GM21786 (cell line): ENCODE measurements at regions not wholly inside any gene's neighbourhood (a gene's known extent, or its start where the extent isn't known, plus 50 kb on each side); places are given as distances from the start of the nearest gene placed in this dataset.

Source experiments
- ATAC-seq: cut with Tn5 transposase; IDR thresholded peaks from one replicate; pipeline ENCODE4 v1.9.1; 2021; ENCODE audit not compliant: unreplicated experiment

DNA sequence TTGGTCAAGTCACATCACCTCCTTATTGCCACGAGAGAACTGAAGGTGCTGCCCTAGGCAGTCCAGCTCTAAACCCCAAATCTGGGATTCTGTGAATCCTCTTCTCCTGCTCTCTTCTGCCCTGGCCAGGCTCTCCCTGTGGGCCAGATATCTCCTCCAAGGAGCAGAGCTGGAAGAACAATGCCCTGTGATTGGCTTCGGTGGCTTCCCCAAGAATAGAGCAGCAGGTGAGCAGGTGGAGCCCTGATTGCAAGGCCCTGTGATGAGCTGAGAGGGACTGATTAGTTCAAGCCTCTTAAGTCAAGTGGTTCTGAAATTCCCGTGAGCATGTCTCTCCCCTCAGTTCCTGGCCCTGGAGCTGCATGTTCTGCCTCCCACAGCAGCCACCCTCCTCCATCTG is 175.3 kb upstream of the BRINP1 start:
- ATAC-seq, result no peak

DNA sequence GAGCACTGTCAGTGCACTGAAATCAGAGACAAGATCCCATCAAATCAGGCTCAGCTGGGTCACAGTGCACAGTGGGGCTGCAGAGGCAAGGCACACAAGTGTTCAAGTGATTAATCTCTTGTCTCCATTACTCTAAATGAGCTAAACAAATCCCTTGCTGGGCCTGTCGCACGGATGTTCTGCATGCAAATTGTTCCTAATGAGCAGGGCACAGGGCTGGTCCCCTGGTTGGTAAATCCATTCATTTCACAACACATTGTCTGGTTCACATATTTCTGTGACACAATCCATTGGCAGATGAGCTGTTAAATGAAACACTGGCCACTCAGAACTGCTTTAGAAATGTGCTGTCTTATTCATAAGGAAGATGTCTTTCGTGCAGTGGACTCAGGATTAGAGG is 167.9 kb upstream of the BRINP1 start:
- no peak for ATAC-seq

DNA sequence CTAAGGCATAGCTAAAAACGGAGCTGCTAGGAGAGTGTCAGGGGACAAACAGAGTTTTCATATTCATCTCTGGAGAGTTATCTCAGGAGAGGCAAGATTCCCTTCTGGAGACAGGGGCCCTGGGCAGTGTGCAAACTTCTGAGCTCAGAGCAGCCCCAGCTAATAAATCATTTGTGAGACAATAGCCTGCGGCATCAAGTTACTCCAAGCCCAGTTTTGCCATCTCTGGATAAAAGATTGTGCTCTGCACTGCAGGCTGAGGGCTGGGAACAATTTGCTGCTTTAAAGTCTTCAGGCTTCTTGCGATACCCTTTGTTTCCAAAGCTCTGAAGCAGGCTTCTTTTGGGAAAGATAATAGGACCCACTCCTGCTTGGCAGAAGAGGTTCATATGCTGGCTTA is 164.3 kb upstream of the BRINP1 start:
- no peak for ATAC-seq

DNA sequence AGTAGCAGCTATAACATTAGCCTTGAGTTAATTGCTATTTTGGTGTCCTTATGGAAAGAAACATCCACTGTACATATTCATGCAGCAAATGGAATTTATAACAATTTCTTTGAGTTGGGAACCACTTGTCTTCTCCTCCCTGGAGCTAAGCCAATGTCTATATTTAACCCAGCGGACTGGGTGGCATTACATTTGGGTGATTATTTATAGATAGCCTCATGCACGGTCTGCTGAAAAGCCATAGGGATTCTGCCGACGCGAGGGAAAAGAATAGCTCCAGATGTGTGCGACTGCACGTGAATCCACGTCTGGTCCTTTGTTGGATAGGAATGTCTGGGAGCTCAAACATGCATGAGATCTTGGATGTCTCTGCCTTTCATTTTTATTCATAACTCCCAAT is 157.5 kb upstream of the BRINP1 start:
- ATAC-seq, result no peak

DNA sequence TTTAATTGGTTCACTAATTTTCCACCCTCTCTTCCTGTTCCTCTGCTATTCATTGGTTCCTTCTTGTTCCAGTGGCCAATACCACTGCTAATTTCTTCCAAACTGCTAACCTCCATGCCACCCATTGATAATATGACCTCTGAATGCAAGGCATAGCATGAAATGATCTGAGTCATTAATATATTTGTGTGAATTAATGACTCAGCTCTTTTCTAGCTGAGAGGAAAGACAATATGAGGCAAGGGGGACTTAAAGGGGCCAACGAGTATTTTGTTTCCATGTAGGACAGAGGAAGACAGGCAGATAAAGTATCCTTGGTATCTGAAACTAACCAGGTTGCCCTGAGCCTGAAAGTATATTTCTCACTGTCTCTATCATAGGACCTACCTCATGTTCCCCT is 154.3 kb upstream of the BRINP1 start:
- no peak for ATAC-seq

DNA sequence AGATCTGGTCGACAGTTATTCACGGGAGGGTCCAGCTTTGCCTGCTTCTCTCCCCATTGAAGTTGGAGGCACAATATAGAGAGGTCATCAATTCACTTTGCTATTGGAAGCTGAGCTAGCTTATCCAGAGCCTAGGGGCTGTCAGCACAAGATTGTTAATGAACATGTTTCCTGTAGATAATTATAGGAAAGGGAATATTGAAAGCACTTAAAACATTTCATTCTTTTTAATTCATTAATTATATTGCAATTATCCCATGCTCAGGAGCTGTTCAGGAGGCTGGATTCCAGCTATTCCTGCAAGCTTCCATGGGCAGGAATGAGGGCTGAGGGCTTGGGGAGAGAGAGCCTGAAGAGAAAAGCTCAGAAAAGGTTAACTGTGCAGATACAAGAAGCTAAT is 153.1 kb upstream of the BRINP1 start:
- no peak for ATAC-seq

DNA sequence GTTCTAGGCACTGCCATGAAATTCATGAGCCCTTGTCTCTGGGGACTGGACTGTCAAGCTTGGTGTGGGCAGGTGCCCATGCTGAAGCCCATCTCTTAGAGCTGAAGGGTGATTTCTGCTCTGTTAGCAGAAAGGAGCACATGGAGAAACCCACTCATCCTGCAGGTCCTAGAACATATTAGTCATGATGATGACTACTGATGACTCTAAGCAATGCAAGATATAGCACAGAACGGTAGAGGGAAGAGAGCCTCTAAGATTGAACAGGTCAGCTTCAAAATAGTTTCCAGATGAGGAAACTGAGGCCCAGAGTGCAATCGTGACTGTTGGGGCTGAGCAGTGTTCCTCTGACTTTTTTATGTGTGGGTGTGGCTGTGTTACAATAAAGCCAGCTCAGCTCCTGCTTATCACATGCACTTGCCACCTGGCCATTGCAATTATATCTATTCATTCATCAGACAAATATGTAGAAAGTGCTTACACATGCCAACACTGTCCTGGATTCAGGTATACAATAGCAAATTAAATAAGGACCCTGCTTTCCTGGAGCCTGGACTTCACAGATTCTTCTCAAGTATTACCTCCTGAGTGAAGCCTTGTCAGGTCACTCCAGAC is 140.2 kb upstream of the BRINP1 start:
- ATAC-seq, result no peak

DNA sequence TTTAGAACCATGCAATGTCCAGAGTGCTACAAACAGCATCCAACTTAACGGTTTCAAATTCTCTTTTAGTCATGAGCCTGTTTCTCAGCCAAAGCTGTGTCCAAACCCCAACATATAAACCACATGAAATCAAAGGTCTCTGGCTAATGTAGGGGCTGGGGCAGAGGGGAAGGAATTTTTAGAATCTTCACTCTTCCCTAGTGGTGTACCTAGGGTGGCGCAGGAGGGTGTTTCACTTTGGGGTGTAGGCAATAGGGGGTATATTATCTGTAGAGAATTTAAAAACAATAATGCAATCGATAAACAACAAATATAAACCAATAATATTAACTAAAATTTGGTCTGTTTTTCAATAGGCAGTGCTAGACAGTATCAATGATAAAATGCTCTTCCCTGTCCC is 132.1 kb upstream of the BRINP1 start:
- no peak for ATAC-seq

DNA sequence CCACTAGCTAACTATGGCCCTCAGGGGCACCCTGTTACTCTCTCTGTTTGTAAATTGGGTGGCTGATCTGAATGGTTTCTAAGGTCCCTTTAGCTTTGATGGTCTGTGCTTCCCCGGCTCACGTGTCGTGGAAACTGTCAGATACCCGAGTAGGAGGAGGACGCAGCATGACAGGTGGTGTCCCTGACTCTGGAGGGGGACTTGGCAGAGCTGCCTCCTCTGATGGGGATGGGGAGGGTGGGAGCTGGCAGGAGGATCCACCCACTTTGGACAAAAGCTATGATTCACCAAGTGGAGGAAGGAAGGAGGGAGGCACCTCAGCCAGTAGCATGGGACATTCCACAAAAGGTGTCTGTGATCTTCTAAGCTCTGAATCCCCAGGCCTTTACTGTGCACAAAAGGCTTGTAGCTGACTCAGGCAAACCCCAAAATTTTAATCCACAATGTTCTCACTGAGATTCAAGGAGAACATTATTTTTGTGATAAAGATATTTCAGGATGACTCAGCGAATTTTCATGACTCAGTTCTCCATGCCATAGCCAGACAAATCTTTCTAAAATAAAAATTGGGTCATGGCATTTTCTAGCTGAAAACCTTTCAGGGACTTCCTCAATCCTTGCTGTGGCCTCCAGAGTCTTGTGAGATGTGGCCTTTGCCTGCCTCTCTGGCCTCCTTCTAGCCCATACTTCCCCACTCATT is 131.0 kb upstream of the BRINP1 start:
- ATAC-seq, result no peak

DNA sequence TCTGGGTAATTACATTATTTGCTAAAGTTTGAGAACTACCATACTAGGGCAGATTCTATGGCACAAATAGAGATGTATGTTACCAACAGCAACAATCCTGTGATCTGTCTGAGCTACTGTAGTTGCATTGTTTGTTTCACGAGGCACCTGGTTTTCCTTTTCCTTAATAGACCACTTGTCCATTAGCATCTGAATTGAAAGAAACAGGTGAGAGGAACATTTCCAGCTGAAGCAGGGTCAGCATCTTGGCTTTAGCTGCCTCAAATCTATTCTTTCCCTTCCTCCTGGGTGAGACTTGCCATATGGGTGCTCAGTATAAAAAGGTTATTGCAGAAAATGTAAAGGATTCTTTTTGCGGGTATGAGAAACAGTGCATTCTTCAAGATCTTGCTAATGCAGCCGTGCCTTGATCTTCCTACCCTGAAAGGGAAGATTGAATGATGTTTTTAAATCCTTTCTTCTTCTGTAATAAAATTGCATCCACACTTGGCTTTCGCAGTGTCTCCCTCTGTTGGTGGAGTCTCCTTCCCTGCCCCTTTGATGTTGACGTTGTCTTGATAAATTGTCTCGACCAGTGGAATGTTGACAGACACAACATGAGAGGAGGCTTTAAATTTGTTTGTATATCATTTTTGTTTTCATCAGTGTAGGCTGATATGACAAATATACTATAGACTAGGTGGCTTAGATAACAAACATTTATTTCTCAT is 118.0 kb upstream of the BRINP1 start:
- no peak for ATAC-seq

DNA sequence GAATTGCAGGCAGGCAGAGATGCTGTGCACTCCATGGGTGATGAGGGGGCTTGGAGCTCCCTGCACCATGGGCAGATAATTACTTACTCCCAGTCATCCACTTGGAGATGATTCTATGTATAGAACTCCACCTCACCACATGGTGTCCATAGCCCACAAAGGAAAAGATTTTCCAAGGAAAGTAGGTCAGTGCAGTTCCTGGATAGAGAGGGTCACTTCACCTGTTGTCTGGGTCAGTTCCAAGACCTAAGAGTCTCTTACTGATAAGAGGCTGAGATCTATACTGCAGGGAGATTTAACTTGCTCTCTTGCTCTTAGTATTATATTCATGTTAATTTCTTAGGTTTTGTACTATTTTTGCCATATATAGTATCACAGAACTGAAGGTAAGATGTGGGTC is 113.9 kb upstream of the BRINP1 start:
- ATAC-seq, result no peak

DNA sequence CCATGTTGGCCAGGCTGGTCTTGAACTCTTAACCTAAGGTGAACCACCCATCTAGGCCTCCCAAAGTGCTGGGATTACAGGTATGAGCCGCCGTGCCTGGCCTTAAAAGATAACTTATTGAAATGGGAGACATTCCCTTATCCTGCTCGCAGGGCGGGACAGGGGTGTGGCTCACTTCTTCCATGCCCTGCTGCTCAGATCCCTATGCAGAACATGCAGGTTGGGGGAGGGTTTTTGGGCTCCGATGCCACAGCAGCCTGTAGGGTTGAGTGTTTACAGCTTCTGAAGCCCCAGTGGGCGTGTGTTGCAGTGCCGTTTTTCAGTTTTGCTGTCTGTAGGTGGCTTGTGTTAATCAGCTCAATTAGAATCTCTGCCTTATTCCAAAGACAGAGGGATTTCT is 108.0 kb upstream of the BRINP1 start:
- ATAC-seq, result no peak

DNA sequence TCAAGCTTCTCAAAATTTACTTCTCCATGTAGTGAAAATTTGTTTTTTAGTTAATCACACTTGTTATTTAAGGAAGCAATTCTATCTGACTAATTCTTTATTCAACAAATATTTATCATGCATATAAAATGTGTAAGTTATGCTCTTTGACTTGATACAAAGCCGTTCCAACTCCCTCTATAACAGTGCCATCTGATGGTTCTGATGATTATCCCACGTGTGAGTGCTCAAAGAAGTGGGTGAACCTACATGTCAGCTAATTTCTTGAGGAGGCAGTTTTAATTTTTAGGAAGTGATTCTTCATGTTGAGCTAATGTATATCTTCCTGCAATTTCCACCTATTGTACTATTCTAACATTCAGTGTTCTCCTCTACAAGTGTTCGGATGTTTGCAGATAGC is 88.8 kb upstream of the BRINP1 start:
- ATAC-seq, result no peak

DNA sequence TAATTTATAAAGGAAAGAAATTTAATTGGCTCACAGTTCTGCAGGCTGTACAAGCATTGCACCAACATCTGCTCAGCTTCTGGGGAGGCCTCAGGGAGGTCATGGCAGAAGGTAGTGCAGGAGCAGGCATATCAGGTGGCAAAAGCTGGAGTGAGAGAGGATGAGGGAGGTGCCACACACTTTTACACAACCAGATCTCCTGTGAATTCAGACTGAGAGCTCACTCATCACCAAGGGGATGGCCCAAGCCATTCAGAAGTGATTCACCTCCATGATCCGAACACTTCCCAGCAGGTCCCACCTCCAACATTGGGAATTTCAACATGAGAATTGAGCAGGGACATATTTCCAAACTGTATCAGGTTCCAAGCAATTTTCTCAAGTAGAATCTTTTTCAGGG is 84.7 kb upstream of the BRINP1 start:
- ATAC-seq, result no peak

DNA sequence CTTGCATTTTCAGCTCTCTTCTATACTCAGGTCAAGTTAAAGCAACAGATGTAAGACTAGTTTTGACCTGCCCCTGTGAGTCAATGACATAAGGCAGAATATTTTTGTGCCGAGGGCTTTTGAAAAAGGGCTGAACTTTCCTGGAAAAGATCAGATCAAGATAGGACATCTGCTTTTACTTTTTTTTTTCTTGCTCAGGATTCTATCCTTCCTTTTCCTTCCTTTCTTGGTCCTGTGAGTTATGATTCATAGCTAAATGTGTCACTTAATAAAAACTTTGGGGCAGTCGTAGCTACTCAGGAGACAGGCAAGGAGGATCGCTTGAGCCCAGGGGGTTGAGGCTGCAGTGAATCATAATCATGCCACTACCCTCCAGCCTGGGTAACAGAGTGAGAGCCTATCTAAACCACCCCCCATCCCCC is 84.3 kb upstream of the BRINP1 start:
- no peak for ATAC-seq

DNA sequence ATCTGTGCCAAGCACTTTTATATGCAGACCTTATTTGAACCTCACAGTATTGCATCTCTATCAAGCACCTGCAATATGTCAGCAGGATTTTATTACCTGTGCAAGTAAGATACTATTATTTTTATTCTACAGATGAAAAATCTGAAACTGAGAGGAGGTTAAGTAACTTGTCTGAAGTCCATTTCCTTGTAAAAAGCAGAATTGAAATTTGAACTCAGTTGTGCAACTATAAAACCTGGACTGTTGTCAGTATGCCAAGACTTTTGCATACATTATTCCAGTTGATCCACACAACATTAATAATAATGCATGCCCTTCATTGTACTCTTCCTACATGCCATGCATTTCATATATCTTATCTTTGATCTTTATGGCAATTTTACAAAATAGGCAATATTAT is 82.2 kb upstream of the BRINP1 start:
- ATAC-seq, result no peak

DNA sequence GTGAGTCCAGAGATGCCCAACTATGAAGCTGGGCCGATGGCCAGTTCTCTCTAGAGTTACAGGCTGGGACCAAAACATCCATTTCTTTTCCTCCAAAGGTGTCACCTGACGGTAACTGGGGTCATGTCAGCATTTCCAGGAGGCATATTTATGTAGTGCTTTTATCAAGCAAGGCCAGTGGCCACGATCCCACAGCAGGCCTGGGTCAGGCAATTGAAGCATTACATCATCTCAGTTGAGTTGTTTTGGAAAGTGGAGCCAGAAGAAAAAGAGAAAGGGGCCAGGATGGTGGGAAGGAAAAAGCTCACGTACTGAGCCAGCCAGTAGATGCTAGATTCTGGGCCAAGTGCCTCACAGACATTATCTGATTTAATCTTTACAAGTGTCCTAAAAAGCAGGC is 73.9 kb upstream of the BRINP1 start:
- no peak for ATAC-seq

DNA sequence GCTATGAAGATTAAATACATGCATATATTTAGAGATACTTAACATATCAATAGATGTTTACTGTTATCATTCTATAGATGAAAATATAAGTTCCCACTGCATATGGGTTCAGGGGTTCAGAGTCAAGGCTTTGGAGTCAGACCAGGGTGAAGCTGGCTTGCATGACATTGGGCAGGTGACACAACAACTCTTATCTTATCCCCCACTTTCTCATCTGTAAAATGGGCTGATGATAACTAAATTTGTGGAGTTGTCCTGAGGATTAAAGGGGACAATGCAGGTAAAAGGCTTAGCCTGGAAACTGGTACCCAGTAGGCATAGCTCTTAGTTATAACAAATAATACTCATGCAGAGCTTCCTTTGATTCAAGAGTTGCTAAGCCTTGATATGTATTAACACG is 72.6 kb upstream of the BRINP1 start:
- ATAC-seq, result no peak

DNA sequence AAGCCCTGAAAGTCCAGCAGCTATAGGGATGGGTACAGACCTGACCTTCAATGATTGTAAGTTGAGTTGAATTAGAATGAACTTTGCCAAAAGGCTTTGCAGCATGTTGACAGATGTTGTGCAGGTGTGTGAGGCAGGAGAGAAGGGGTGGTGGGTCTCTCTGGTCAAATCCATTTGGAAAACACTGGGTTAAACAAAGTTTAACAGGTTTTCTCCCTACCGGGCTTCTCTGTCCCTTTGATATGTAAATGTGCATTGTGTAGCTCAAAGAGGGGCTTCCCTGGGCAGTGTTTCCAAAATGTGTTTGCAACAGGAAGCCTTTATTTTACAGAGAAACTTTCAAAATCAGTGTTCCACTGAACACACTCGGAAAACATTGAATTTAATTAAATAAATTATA is 72.1 kb upstream of the BRINP1 start:
- ATAC-seq, result no peak

DNA sequence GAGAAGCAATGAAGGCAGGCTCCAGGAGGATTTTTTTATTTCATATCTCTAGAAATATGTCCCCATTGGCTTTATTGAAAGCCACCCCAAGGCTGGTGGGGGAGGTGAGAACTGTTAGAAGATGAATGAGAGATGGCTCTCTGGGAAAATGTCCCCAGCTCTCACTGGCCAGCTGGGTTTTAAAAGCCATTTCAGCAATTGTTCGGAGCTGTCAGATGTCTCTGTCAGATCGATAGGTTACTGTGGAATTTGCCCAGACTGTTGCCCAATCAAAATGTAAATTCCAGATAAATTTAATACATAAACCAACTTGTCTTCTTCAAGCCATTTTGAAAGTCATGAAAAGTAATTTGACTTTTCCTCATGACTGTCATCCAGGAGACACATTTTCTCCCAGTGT is 67.0 kb upstream of the BRINP1 start:
- no peak for ATAC-seq

DNA sequence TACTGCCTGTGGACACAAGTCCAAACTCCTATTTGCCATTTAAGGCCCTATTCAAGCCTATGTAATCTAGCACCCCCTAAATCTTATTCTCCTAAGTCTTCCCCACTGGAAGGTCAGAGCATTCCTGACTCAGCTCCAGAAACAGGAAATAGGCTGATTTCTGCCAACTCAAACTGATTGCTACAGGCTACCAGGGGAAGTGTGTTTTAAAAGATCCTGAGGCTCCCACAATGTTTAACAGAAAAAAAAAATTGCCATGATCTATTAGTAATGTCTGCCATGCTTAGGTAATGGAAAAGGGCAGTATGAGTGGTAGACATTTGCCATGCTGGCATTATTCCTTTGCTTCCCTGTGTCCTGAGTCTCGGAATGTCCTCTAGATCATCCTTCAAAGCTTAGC is 65.8 kb upstream of the BRINP1 start:
- ATAC-seq, result no peak

DNA sequence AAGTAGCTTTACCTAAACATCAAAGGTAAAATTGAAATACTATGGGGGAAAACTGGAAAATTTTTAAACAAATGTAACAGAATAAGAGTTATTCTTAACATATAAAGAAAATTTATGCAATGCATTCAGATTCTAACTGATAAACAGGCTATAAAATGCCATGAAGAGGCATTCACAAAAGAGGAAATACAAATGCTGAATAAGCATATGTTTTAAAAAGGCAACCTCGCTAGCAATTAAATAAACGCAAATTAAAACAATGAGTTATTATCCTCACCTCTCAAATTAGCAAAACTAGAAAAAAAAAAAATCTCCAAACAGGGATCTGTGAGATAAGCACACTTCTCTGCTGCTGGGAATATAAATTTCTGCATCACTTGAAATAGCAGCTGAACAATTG is 63.2 kb upstream of the BRINP1 start:
- ATAC-seq, result no peak

DNA sequence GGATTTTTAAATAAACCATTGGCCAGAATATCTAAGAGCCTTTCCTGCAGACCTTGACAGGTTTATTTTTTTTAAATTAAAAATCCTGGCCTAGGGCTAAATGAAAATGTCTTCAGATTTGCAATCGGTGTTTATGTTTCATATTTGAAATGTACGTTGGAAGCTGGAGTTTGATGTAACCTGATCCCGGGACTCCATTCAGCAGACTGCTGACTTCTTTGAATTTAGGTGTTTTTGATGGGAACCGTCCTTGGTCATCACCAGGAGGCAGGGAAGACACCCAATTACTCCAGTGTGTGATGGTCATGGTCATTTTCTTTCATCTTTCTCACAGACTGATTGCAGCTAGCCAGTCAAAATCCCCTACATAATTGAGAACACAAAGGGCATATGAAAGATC is 60.1 kb upstream of the BRINP1 start:
- no peak for ATAC-seq
